ENCODE measurements at regions not wholly inside any gene's neighbourhood (a gene's known extent, or its start where the extent isn't known, plus 50 kb on each side); places are given as distances from the start of the nearest gene placed in this dataset.

DNA sequence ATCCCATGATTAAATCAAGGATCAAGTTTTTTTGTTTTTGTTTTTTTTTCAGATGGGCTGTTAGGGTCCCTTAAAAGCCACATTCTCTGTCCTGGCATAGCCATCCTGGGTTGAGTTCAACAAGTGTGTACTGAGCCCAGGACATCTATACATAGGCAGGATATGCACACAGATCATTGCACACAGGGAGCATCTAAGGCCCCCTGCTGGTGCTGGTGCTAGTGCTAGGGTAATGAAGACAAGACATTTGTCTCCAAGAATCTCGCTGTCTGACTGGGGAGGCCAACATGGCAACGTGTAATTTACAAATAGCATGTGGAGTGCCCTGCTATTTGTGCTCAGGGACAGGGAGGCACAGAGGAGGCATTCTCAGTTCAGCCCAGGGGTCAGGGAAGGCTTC, 124.5 kb downstream of the VAPA start:
- no peak for TF ChIP-seq POLR2A (IDR thresholded peaks at IDR 0.05)
- no peak for TF ChIP-seq CTCF (IDR thresholded peaks at IDR 0.05)
